Non-pigmented ciliary epithelial cell (primary cell): ENCODE measurements at regions not wholly inside any gene's neighbourhood (a gene's known extent, or its start where the extent isn't known, plus 50 kb on each side); places are given as distances from the start of the nearest gene placed in this dataset.

Experiments
- DNase-seq: peaks from one replicate; pipeline ENCODE4 v3.0.0-alpha.2; 2010; ENCODE audit warnings: low read depth

GRCh38 chr17:70230850-70231640, 61.7 kb downstream of the KCNJ2 start:
- no peak for DNase-seq

- DNase-seq = no peak
Observed at GRCh38 chr17:70232466-70232865, 63.1 kb downstream of the KCNJ2 start.

- no peak for DNase-seq
Observed at GRCh38 chr17:70235252-70235651, 65.9 kb downstream of the KCNJ2 start.

GRCh38 chr17:70238228-70238627, 68.9 kb downstream of the KCNJ2 start:
- DNase-seq = no peak

- no peak for DNase-seq
Observed at GRCh38 chr17:70238646-70239045, 69.3 kb downstream of the KCNJ2 start.

GRCh38 chr17:70239391-70239826, 70.1 kb downstream of the KCNJ2 start:
- no peak for DNase-seq

GRCh38 chr17:70241071-70241470, 71.7 kb downstream of the KCNJ2 start:
- DNase-seq = no peak

- DNase-seq = no peak
Observed at GRCh38 chr17:70242781-70243437, 73.6 kb downstream of the KCNJ2 start.

- DNase-seq = no peak
Observed at GRCh38 chr17:70251706-70252105, 82.4 kb downstream of the KCNJ2 start.

GRCh38 chr17:70254735-70255460, 85.6 kb downstream of the KCNJ2 start:
- no peak for DNase-seq

- DNase-seq = no peak
Observed at GRCh38 chr17:70256751-70257150, 87.4 kb downstream of the KCNJ2 start.

- DNase-seq = no peak
Observed at GRCh38 chr17:70258465-70258864, 89.1 kb downstream of the KCNJ2 start.

GRCh38 chr17:70259400-70259799, 90.1 kb downstream of the KCNJ2 start:
- DNase-seq = no peak

- DNase-seq = no peak
Observed at GRCh38 chr17:70261170-70261569, 91.8 kb downstream of the KCNJ2 start.

- DNase-seq = no peak
Observed at GRCh38 chr17:70265471-70265870, 96.1 kb downstream of the KCNJ2 start.

- no peak for DNase-seq
Observed at GRCh38 chr17:70266394-70266793, 97.1 kb downstream of the KCNJ2 start.

GRCh38 chr17:70268383-70268782, 99.1 kb downstream of the KCNJ2 start:
- DNase-seq = no peak

GRCh38 chr17:70270554-70270953, 101.2 kb downstream of the KCNJ2 start:
- DNase-seq = no peak

GRCh38 chr17:70271200-70271599, 101.9 kb downstream of the KCNJ2 start:
- DNase-seq = no peak

GRCh38 chr17:70271672-70272071, 102.3 kb downstream of the KCNJ2 start:
- no peak for DNase-seq

GRCh38 chr17:70274255-70274654, 104.9 kb downstream of the KCNJ2 start:
- DNase-seq = no peak

- no peak for DNase-seq
Observed at GRCh38 chr17:70276906-70277305, 107.6 kb downstream of the KCNJ2 start.
